Mucosa of gallbladder (tissue), 1 donor: ENCODE measurements at regions not wholly inside any gene's neighbourhood (a gene's known extent, or its start where the extent isn't known, plus 50 kb on each side); places are given as distances from the start of the nearest gene placed in this dataset.

Source experiments
- DNase-seq: peaks from one replicate; pipeline ENCODE4 v3.0.0-alpha.2; 2020; ENCODE audit warnings: low spot score
- donor health status: DM: no; HTN: no; CAD: no.

DNA sequence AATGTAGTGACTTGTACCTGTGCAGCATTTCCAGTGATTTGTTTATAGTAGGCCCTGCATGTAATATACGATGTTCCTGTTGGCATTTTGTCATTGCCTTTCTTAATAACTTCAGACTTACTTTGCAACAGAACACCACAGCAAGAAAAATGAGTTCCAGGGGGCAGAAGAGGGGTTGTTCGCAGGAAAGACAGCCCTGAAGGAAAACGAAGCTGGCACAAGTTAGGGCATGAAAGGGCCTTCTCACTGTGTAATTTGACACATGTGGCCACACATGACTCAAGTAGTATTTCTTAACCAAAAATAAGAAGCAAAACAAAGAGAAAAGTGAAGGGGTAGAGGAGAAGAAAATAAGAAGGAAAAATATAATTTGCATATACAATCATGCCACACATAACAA lies 265.8 kb upstream of the SMIM31 start:
- no peak for DNase-seq

DNA sequence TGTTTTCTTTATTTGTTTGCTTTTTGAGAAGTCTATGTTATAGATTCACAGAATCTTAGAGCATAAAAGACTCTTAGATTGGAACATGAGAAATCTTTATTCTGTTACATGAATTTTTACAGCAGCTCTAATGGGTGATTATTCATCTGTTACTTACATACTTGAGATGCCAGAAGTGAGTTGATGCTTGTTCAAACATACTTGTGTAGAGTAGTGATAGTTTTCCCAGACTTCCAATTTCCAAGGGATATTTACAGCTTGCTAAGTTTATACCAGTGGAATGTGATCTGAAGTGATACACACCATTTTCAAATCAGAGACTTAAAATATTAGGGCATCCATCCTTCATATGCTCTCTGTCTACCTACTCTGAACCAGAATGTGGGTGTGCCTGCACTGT lies 252.9 kb upstream of the SMIM31 start:
- no peak for DNase-seq

DNA sequence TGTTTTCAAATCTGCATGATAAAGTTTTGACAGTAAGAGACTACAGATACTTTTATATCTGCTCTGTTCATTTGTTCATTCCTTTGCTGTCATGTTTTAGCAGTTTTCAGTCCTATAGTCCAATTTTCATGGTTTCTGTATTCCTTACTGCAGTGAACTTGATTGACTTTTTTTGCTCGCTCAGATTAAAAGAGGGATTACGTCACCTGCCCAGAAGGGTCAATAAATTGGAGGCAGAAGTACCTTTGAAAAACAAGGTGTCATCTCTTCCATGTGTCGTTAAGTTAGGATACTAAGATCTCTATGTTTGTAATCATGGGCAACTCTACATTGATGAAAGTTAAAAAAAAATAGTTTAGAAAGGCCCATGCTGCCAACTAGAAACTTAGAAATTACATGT lies 250.1 kb upstream of the SMIM31 start:
- DNase-seq = no peak

DNA sequence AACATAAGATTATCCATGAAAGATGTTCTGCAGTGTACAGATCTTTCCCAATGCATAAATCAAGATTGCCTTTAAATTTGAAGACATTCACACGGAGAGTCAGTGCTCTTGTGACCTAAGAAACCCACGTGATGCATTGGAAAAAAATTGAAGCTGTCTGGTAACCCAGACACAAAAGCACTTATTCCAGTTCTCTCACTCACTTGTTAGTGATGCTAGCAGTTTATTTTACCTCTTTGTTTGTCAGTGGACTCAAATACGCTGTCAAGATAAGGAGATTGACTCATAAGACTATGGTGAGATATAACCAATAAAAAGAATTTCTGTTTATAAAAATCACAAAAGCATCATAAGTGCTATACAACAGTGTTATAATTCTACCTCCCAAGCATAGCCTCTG lies 245.8 kb upstream of the SMIM31 start:
- DNase-seq = no peak

DNA sequence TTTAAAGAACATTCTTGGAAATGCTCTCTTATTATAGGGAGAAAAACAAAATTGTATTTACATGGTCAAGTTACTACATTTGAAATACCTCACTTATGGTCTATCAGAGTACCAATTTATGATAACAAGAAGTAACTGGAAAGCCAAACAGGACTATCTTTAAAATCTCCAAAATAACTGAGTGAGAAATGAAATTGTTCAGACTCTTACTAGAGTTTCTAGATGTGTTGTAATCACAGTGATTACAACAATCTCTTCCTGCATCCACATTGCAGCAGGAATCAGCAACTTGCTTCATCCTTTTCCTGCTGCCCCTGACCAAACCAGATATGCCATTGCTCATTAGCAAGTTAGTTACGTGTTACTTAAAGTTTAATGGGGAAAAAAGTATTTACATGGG lies 245.2 kb upstream of the SMIM31 start:
- no peak for DNase-seq

DNA sequence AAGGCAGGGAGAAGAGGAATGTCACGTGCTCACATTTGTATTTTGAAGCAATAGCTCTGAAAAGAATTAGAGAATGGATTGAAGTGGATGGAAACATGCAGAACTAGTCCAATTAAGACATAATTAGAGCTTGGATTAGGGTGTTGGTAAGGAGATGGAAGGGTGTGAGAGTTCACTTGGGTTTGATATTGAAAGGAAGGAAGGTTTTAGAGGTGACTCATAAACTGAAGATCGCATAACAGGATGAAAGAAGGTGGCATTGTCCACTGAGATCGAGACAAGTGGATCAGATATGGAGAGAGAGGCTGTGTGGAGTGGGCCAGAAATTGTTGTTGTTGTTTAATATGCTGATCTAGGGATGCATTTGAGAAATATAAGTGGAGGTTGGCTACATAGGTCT lies 244.0 kb upstream of the SMIM31 start:
- DNase-seq = no peak

DNA sequence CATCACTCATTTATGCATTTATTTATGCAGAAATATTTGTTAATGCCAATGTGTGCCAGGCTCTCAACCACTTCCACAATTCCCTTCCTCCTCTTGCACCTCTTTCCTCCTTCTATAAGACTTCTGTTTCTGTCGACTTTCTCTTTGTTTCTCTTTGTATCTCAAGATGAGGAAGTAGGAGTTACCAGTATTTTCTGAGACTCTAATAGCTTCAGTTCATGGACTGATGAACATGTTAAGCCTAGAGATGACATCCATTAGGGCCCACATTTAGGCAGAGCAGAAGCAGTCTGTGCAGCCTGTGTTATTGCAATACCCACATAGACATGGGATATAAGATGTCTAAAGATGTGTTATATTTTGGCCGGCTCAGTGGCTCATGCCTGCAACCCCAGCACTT lies 241.8 kb upstream of the SMIM31 start:
- no peak for DNase-seq

DNA sequence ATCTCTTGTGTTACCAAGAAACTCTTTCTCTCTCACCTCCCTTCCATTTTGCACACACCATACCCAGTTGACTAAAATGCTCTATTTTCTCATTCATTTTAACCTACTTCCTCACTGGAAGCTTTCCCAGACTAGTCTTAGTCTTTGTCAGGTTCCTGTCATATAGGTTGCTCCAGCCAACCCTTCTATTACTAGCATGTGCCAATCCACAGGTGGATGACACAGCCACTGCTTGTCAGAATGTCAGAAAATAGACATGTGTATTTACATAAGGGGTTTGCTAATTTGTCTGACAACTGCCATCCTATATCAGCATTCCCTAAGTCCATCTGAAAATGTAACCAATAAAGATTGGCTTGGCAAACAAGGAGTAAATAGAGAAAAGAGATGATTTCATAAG lies 239.2 kb upstream of the SMIM31 start:
- no peak for DNase-seq

DNA sequence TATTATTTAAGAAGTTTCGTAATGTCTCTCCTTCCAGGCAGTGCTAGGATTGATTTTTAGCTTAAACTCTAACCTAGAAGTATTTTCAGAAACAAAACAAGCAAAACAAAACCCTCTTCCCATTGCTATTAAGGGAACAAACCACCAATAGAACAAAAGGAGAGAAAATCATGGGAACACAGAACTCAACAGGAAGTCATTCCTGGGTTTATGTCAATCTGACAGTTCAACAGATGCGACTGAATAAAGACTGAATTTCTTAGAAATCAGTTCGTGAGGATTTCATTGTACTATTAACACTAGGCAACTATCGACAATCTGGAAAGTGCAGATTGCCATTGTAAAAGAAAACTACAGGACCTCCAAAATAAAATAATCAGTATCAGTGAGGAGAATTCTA lies 229.1 kb upstream of the SMIM31 start:
- no peak for DNase-seq

DNA sequence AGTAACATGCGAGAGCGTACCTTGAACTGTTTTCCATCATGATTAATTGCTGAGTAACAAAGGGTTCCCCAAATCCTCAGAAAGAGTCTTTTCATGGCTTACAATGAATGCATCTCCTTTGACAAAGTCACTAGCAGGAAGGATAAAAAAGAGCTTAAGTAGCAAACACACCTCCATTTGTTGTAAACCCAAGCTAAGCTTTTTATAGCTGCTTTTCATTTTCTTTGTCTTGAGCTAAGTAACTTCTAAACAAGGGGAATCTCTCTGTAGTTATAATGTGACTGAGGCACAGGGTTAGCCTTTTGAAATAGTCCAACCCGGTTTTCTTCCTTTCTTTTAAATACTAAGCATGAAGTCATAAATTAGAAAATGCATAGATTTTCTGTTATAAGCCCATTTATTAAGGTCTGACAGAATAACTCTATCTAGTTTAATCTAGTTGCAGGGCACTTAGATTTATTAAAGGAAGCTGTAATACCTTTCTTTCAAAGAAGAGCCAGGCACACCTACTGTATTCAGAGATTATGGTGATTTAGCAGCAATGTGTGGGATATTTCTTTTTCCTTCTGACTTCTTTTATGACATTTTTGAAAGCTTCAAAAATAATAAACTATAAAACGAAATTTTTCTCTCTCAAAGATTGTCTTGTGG lies 226.9 kb upstream of the SMIM31 start:
- no peak for DNase-seq

DNA sequence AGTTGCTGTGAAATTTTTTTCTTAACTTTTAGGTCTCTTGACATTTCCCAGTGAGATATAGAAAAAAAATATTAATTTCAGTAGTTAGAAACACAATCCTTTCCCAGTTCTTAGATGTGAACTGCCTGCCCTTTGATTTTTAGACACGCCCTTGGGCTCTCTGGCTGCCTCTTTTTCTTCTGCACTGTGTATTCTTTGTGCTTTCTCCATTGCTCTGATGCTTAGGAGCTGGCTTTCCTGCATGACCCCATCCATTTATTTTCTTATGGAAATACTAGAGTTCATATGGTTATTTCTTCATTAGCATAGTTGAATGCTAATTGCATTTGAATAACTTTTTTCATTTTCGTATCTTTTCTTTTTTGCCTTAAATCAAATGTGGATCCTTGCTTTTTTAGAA lies 224.9 kb upstream of the SMIM31 start:
- DNase-seq = no peak

DNA sequence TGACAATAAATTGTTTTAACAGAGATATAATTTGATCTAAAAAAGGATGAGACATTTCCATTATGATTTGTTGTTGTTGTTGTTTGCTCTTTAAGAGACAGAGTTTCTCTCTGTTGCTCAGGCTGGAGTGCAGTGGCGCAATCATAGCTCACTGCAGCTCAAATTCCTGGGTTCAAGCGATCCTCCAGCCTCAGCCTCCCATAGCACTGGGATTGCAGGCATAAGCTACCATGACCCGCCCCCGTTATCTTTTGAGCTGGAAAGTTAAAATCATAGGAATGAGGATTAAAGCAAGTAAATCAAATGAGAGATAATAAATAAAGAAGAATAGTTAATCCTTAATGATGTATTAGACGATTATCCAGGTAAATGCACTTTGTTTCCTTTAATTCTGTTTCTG lies 224.4 kb upstream of the SMIM31 start:
- DNase-seq = no peak

DNA sequence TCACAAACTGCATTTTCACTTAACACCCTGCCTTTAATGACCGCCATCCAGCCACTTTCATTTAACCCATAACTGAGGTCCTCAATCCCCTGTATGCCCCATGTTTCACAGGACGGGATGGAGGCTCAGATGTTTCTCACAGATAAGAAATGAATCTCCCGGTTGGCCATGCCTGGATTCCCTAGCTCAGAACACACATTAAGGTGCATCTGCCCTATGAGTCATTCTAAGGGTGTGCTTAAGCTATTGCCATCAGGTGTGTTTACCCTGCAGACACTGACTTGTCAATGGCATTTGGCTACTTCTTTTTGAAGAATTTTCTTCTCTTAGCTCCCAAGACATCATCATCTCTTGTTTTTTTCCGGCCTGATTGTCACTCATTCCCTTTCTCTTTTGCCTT lies 222.6 kb upstream of the SMIM31 start:
- no peak for DNase-seq

DNA sequence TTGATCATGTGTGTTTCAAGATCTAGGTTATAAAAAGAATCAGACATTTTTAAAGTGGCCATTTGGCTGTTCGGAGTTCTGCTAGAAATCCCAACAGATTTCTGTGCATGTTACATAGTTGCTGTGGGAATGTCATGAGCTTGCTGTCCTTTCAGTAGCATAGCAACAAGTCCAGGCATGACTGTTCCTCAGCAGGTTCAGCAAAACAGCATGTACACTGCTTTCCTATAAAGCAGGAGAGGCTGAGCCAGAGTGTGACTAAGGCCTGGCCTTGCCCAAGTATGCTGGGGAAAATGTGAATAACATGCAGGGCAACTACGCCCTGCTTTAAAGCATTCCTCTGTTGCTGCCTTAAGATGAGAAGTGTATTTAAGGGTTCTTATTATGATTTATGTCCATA lies 217.1 kb upstream of the SMIM31 start:
- no peak for DNase-seq

DNA sequence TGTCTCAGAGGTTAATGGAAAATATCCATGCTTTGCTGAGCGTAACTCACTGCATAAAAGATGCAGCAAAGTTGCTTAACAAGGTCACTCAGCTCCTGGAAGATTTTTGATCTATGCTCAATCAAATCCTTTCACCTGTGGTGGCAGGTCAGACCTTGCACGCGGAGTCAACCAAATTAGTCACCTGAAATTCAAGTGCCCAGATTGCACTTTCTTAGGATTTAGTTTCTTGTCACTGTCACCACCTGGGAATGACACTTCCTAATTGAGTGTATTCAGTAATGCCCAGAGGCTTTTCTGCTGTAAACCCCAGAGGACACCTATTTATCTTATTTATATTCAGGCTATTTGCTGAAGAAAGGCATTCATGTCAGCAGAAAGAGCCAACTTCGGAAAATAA lies 215.8 kb upstream of the SMIM31 start:
- DNase-seq = no peak

DNA sequence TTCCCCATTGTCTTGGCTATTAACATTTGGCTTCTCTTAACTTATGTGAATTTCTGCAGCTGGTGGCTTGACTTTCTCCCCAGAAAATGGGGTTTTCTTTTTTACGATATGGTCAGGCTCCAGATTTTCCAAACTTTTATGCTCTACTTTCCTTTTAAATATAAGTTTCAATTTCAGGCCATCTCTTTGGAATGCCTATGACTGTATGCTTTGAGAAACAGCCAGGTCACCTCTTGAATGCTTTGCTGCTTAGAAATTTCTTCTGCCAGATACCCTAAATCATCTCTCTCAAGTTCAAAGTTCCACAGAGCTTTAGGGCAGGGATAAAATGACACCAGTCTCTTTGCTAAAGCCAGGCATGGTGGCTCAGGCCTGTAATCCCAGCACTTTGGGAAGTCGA lies 212.9 kb upstream of the SMIM31 start:
- DNase-seq = no peak

DNA sequence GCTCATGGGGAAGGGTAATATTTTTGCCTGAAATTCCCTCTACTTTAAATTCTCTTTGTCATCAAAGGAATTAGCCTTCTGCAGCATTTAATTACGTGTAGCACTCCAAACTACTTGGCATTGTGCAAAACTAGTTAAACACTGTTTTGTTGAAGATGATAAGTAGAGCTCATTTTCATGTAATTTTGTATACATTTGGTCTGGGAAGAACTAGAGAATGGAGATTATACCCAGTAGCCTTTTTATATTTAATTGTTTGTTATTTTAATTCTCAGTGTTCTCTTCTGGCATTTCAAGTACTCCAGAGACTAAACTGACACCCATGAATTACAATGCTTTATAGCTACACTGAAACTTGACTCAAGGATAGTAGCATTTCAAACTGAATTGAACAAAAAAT lies 211.5 kb upstream of the SMIM31 start:
- no peak for DNase-seq

DNA sequence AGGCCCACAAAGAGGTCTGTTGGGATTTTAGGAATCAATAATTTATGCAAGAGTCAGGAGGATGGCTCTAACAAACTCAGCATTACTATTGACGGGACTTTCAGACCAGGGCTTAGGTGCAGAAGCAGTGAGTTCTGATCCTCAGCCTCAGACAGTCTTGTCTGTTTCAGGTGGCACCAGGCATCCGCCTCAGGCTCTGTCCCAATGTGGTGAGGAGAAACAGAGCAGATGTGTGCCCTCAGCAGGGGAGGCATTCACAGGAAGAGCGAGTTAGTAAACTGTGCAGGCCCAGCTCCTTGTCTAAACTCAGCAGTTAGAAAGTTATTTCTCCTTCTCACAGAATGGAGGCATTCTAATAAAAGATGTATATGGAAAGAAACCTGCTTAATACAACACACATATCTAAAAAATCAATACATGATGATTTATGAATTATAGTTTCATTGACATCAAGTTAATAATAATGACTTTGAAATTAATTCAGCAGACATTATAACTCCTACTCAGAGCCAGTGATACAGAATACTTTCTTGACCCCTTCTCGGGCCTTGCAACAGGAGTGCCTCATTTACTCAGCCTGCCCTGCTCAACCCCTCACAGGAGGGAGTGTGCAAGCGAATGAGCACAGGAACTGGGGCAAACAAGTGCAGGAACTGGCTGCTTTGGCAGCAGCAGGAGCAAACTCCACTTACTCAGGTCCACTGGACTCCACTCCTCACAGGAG lies 202.8 kb upstream of the SMIM31 start:
- no peak for DNase-seq

DNA sequence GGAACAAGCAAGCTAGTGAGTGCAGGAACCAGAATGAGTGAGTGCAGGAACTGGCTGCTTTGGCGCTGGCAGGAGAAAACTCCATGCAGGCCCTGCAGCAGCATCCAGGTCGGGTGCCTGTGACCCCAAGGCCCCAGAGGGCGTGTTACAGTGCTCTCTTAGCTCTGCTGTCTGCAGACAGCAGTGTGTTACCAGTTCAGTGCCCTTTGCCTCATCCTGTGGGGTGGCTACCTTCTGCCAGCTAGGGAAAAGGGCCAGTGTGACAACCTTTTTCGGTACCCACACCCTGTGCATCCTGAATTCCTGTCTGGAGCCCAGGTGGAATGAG lies 202.3 kb upstream of the SMIM31 start:
- DNase-seq = no peak

DNA sequence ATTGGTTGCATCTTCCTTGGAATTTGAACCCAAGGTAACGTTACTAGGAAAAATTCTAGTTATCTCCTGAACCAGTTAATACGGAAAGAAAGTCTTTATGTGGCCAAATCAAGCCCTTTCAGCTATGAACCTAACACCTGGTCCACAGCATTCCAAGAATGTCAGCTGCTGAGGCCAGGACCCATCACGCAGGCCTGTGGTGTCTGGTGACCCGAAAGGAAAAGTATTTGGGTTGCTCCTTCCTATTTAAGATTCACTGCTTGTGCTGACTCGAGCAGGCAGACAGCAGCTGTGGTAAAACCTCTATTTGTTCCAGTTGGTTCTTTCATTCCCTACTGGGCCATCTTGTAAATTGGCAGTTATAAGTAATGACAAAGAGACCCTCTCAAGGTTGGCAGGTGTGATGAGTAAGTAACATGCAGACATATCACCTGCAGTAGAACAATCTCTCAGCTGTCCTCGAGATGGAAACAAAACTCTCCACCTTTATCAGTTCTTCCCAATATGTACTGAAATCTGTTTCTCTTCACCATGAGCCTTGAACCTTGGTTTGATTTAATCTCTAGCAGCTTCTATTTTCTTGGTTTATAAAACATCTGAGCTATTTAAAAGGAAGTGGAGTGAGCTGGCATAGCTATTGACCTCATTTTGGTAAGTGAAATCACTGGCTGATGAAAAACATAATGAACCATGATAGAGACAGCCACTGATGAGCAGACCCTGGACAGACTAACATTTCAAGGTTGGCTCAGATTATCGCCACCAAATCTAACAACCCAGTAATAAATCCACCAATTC lies 182.1 kb upstream of the SMIM31 start:
- DNase-seq = no peak

DNA sequence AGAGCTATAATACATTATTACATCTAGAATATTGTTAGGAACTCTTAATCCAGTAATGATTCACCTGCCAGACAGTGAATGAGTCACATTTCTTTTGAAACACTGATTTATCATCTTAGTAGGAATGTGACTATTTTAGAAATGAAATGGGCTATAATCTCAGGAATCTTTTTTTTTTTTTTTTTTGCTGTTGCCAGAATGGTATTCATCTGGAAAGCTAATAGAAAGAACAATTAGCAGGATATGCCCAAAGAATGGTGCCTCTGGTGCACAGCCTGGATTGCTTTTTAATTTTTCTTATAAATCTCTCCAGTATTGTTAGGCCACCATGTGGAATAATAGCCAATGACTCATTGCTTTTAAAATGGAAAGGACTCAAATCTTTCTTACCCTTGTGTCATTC lies 181.1 kb upstream of the SMIM31 start:
- no peak for DNase-seq

DNA sequence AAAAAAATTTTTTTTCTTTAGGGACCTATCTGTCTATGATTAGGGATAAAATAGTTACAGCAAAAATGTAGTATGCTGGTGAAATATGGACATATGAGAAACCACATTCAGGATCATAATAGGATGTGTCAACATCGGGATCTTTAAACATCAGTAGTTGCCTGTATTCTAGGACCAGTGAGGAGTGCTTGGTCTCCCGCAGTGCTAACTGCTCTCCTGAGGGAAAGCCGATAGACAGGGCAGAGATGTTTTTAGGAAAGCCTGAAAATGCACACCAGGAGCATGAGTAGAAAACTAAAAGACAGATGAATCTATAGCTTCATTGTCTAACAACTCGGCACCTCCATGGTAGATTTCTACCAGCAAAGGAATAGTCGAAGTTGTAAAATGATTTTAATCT lies 178.1 kb upstream of the SMIM31 start:
- DNase-seq = no peak

DNA sequence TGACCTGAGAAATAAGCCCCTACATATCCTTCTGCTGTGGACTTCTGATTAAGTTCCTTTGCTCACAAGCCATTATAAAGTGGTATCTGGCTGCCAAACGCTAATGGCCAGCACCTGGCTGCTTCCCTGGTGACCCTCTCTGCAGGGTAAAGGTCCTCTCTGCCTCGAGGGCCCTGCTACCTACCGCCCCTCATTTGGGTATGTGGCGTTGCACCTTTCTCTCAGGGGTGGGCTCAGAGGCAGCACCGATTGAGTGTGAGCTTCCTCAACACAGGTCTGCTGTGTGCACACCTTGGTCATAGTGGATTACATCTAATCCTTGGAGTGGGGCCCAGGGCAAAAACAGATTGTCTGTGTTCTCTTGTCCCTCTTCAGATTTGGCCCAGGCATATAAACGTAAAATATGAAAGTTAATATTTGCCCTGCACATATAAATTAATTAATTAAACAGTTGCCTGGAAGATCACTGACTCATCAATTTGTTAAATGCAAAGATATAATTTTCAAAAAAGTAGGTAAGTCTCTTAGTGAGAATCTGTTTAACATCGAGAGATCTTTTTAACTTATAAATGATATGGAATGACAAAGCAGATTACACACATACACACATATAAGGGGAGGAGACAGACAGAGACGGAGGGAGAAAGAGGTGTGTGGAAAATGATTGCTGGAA lies 174.5 kb upstream of the SMIM31 start:
- DNase-seq = no peak
